HAP-1 (cell line): ENCODE measurements at regions not wholly inside any gene's neighbourhood (a gene's known extent, or its start where the extent isn't known, plus 50 kb on each side); places are given as distances from the start of the nearest gene placed in this dataset.

Experiments
- DNase-seq, 2 experiments: peaks; one replicate each; pipeline ENCODE4 v3.0.0-alpha.2; 2016 to 2020; ENCODE audit warnings: low spot score in 2 of 2
- H3K27me3 ChIP-seq: fragments of 250-450 bp; sonication (Bioruptor Pico); 2 replicates; pipeline ENCODE4 v1.5.1; 2020; ENCODE audit warnings: low read depth, mild to moderate bottlenecking, moderate library complexity
- H3K36me3 ChIP-seq: fragments of 250-450 bp; sonication (Bioruptor Pico); replicated peaks from 2 replicates; pipeline ENCODE4 v1.5.1; 2020; ENCODE audit warnings: mild to moderate bottlenecking
- H3K4me1 ChIP-seq: fragments of 250-450 bp; sonication (Bioruptor Pico); 2 replicates; pipeline ENCODE4 v1.5.1; 2020; ENCODE audit warnings: mild to moderate bottlenecking
- H3K4me3 ChIP-seq: fragments of 250-450 bp; sonication (Bioruptor Pico); 2 replicates; pipeline ENCODE4 v1.5.1; 2020; ENCODE audit warnings: mild to moderate bottlenecking, moderate library complexity
- H3K9me3 ChIP-seq: fragments of 250-450 bp; sonication (Bioruptor Pico); 2 replicates; pipeline ENCODE4 v1.5.1; 2020; ENCODE audit warnings: mild to moderate bottlenecking, moderate library complexity
- in situ Hi-C: fragments of 300-500 bp; cut with MboI; formaldehyde crosslinking; loops from 3 replicates; pipeline ENCODE4 v1.14.3; 2020; ENCODE audit warnings: low sequenced_read_pairs, inconsistent platforms, mixed read lengths

- Histone ChIP-seq H3K9me3 (no peaks in the 10 kb centered on the region), H3K36me3 (no peaks in the 10 kb centered on the region), H3K27me3 (no peaks in the 10 kb centered on the region), H3K4me1 (no peaks in the 10 kb centered on the region), H3K4me3 (no peak overlapping the region)
- in situ Hi-C loops = no loop called here
- DNase-seq = no peak
Measured at GRCh38 chr1:221025501-221025900, 146.3 kb downstream of the HLX start.

- no peak for DNase-seq
Measured at GRCh38 chr1:221025956-221026355, 146.7 kb downstream of the HLX start.

GRCh38 chr1:221029981-221030649, 150.9 kb downstream of the HLX start:
- no peak for DNase-seq
- in situ Hi-C loops = no loop called here
- Histone ChIP-seq H3K4me1 (no peaks in the 10 kb centered on the region), H3K36me3 (no peaks in the 10 kb centered on the region), H3K9me3 (no peaks in the 10 kb centered on the region), H3K27me3 (no peaks in the 10 kb centered on the region), H3K4me3 (no peak overlapping the region)

More at GRCh38 chr1:221025956-221026355, 146.7 kb downstream of the HLX start:
- Histone ChIP-seq H3K4me3 (no peak overlapping the region), H3K36me3 (no peaks in the 10 kb centered on the region), H3K9me3 (no peaks in the 10 kb centered on the region), H3K4me1 (no peaks in the 10 kb centered on the region), H3K27me3 (no peaks in the 10 kb centered on the region)
- in situ Hi-C loops = no loop called here

GRCh38 chr1:221030990-221031389, 151.7 kb downstream of the HLX start:
- no peak for DNase-seq
- no peaks in the 10 kb centered on the region for H3K9me3 ChIP-seq
- no peaks in the 10 kb centered on the region for H3K4me1 ChIP-seq
- H3K4me3 ChIP-seq = no peak overlapping the region
- in situ Hi-C loops = no loop called here
- no peaks in the 10 kb centered on the region for H3K27me3 ChIP-seq
- no peaks in the 10 kb centered on the region for H3K36me3 ChIP-seq

GRCh38 chr1:221031458-221032203, 152.4 kb downstream of the HLX start:
- Histone ChIP-seq H3K27me3 (no peaks in the 10 kb centered on the region), H3K4me3 (no peak overlapping the region), H3K4me1 (no peaks in the 10 kb centered on the region), H3K36me3 (no peaks in the 10 kb centered on the region), H3K9me3 (no peaks in the 10 kb centered on the region)
- DNase-seq = no peak
- in situ Hi-C loops = no loop called here

GRCh38 chr1:221032204-221032585, 153.0 kb downstream of the HLX start:
- no peaks in the 10 kb centered on the region for H3K27me3 ChIP-seq
- DNase-seq = no peak
- H3K4me3 ChIP-seq = no peak overlapping the region
- H3K4me1 ChIP-seq = no peaks in the 10 kb centered on the region
- H3K9me3 ChIP-seq = no peaks in the 10 kb centered on the region
- no peaks in the 10 kb centered on the region for H3K36me3 ChIP-seq
- in situ Hi-C loops = no loop called here

GRCh38 chr1:221032637-221033280, 153.5 kb downstream of the HLX start:
- no peaks in the 10 kb centered on the region for H3K9me3 ChIP-seq
- H3K4me1 ChIP-seq = no peaks in the 10 kb centered on the region
- H3K27me3 ChIP-seq = no peaks in the 10 kb centered on the region
- no peaks in the 10 kb centered on the region for H3K36me3 ChIP-seq
- no peak overlapping the region for H3K4me3 ChIP-seq
- in situ Hi-C loops = no loop called here
- no peak for DNase-seq

- H3K9me3 ChIP-seq = no peaks in the 10 kb centered on the region
- H3K4me3 ChIP-seq = no peak overlapping the region
- in situ Hi-C loops = no loop called here
- DNase-seq = no peak
- no peaks in the 10 kb centered on the region for H3K36me3 ChIP-seq
- no peaks in the 10 kb centered on the region for H3K4me1 ChIP-seq
- no peaks in the 10 kb centered on the region for H3K27me3 ChIP-seq
Measured at GRCh38 chr1:221035662-221036153, 156.5 kb downstream of the HLX start.

GRCh38 chr1:221039616-221040015, 160.4 kb downstream of the HLX start:
- Histone ChIP-seq H3K4me1 (no peaks in the 10 kb centered on the region), H3K9me3 (no peaks in the 10 kb centered on the region), H3K27me3 (no peaks in the 10 kb centered on the region), H3K36me3 (no peaks in the 10 kb centered on the region), H3K4me3 (no peak overlapping the region)
- no peak for DNase-seq
- in situ Hi-C loops = no loop called here

- no peaks in the 10 kb centered on the region for H3K27me3 ChIP-seq
- H3K4me3 ChIP-seq = no peak overlapping the region
- H3K9me3 ChIP-seq = no peaks in the 10 kb centered on the region
- no peaks in the 10 kb centered on the region for H3K36me3 ChIP-seq
- DNase-seq = no peak
- H3K4me1 ChIP-seq = no peaks in the 10 kb centered on the region
- in situ Hi-C loops = no loop called here
Measured at GRCh38 chr1:221040101-221040500, 160.9 kb downstream of the HLX start.

- in situ Hi-C loops = no loop called here
Measured at GRCh38 chr1:221040691-221041285, 161.5 kb downstream of the HLX start.

GRCh38 chr1:221044538-221044937, 165.3 kb downstream of the HLX start:
- Histone ChIP-seq H3K4me3 (no peak overlapping the region), H3K9me3 (no peaks in the 10 kb centered on the region), H3K36me3 (no peaks in the 10 kb centered on the region), H3K27me3 (no peaks in the 10 kb centered on the region; the same call in 1 of the 2 replicates), H3K4me1 (no peaks in the 10 kb centered on the region)
- DNase-seq = no peak
- in situ Hi-C loops = no loop called here

More at GRCh38 chr1:221040691-221041285, 161.5 kb downstream of the HLX start:
- Histone ChIP-seq H3K36me3 (no peaks in the 10 kb centered on the region), H3K27me3 (no peaks in the 10 kb centered on the region), H3K4me1 (no peaks in the 10 kb centered on the region), H3K4me3 (no peak overlapping the region), H3K9me3 (no peaks in the 10 kb centered on the region)
- DNase-seq = no peak

- DNase-seq = no peak
- Histone ChIP-seq H3K4me3 (no peak overlapping the region), H3K4me1 (no peaks in the 10 kb centered on the region), H3K9me3 (no peaks in the 10 kb centered on the region), H3K27me3 (no peaks in the 10 kb centered on the region; the same call in 1 of the 2 replicates), H3K36me3 (no peaks in the 10 kb centered on the region)
- in situ Hi-C loops = no loop called here
Measured at GRCh38 chr1:221045151-221045550, 165.9 kb downstream of the HLX start.
